Suprapubic skin (tissue), 4 donors: ENCODE measurements at regions not wholly inside any gene's neighbourhood (a gene's known extent, or its start where the extent isn't known, plus 50 kb on each side); places are given as distances from the start of the nearest gene placed in this dataset.

ENCODE experiments used
- CTCF ChIP-seq, 2 donors: fragments of 200-600 bp in 1 of 2; fragments of 450-650 bp in 1 of 2; sonication (generic) in 1 of 2; IDR thresholded peaks; one replicate each; pipeline ENCODE4 v1.5.1; 2016 to 2019; ENCODE audit warnings: antibody characterized with exemption in 2 of 2, mild to moderate bottlenecking in 1 of 2, moderate library complexity in 1 of 2
- POLR2A ChIP-seq, 2 donors: fragments of 450-650 bp; IDR thresholded peaks; one replicate each; pipeline ENCODE4 v1.6.1; 2017; ENCODE audit warnings: antibody characterized with exemption in 2 of 2, mild to moderate bottlenecking in 2 of 2, moderate library complexity in 2 of 2
- POLR2AphosphoS5 ChIP-seq, 3 donors: sonication (generic); formaldehyde crosslinking; IDR thresholded peaks; one replicate each; pipeline ENCODE4 v1.6.1; 2017; ENCODE audit warnings: antibody characterized with exemption in 3 of 3

GRCh38 chr18:33805592-33805991 is 227.6 kb downstream of the ASXL3 start:
- no peak for TF ChIP-seq CTCF (IDR thresholded peaks at IDR 0.05)
- TF ChIP-seq POLR2AphosphoS5 (IDR thresholded peaks at IDR 0.05): no peak
- no peak for TF ChIP-seq POLR2A (IDR thresholded peaks at IDR 0.05)
